ENCODE measurements at regions not wholly inside any gene's neighbourhood (a gene's known extent, or its start where the extent isn't known, plus 50 kb on each side); places are given as distances from the start of the nearest gene placed in this dataset.
"Not testable (repeated sequence)": the region's sequence is repeated elsewhere in the genome, so short reads cannot be mapped to it uniquely, and the experiment has no call there.

- peak; percentile 44 for DNase-seq
Observed at GRCh38 chr20:53872081-53872541, 198.3 kb downstream of the BCAS1 start.

GRCh38 chr20:53871541-53871940 is 198.9 kb downstream of the BCAS1 start:
- DNase-seq = no peak

- DNase-seq = no peak
Observed at GRCh38 chr20:53870426-53871315, 199.7 kb downstream of the BCAS1 start.

- DNase-seq = peak; percentile 81
Observed at GRCh38 chr20:53869466-53870258, 200.7 kb downstream of the BCAS1 start.

- no peak for DNase-seq
Observed at GRCh38 chr20:53867741-53868351, 202.5 kb downstream of the BCAS1 start.

- DNase-seq = no peak
Observed at GRCh38 chr20:53866794-53867740, 203.3 kb downstream of the BCAS1 start.

GRCh38 chr20:53865901-53866793 is 204.2 kb downstream of the BCAS1 start:
- DNase-seq = no peak

- DNase-seq = not testable (repeated sequence)
Observed at GRCh38 chr20:53864765-53865683, 205.4 kb downstream of the BCAS1 start.

- not testable (repeated sequence) for DNase-seq
Observed at GRCh38 chr20:53863923-53864641, 206.3 kb downstream of the BCAS1 start.

- DNase-seq = not testable (repeated sequence)
Observed at GRCh38 chr20:53863535-53863922, 206.9 kb downstream of the BCAS1 start.

- DNase-seq = not testable (repeated sequence)
Observed at GRCh38 chr20:53863039-53863438, 207.4 kb downstream of the BCAS1 start.

GRCh38 chr20:53862490-53862889 is 207.9 kb downstream of the BCAS1 start:
- DNase-seq = not testable (repeated sequence)

GRCh38 chr20:53862136-53862397 is 208.3 kb downstream of the BCAS1 start:
- not testable (repeated sequence) for DNase-seq

- no peak for DNase-seq
Observed at GRCh38 chr20:53859684-53860083, 210.7 kb downstream of the BCAS1 start.

- not testable (repeated sequence) for DNase-seq
Observed at GRCh38 chr20:53859009-53859408, 211.4 kb downstream of the BCAS1 start.

GRCh38 chr20:53858516-53858915 is 211.9 kb downstream of the BCAS1 start:
- not testable (repeated sequence) for DNase-seq

GRCh38 chr20:53857723-53858236 is 212.6 kb downstream of the BCAS1 start:
- no peak for DNase-seq

GRCh38 chr20:53856300-53857295 is 213.8 kb downstream of the BCAS1 start:
- no peak for DNase-seq
